Panc1 (cell line): ENCODE measurements at regions not wholly inside any gene's neighbourhood (a gene's known extent, or its start where the extent isn't known, plus 50 kb on each side); places are given as distances from the start of the nearest gene placed in this dataset.

Source experiments
- ATAC-seq: fragments of 200-7000 bp; cut with Tn5 transposase; 2 replicates; pipeline ENCODE4 v1.9.1; 2020; ENCODE audit warnings: mild to moderate bottlenecking, moderate library complexity
- BruUV-seq: library from RNA; stranded (reverse); fragments of 400-500 nt; replicated peaks from 2 replicates; lab custom pipeline; 2021; lab: Mats Ljungman, UMichigan
- CTCF ChIA-PET: fragments of 300-600 bp; sonication (Branson Sonifier 250); formaldehyde crosslinking; loops from one replicate; lab custom pipeline; 2022; ENCODE audit warnings: antibody characterized with exemption; lab: Charles Lee
- POLR2A ChIA-PET: fragments of 300-600 bp; sonication (Branson Sonifier 250); formaldehyde crosslinking; loops from one replicate; lab custom pipeline; 2022; ENCODE audit warnings: antibody characterized with exemption; lab: Charles Lee
- DNase-seq: peaks from one replicate; pipeline ENCODE4 v3.0.0-alpha.2; 2010; ENCODE audit warnings: low read depth, low spot score
- H3K27ac ChIP-seq: 2 replicates; pipeline ENCODE4 v1.5.1; 2011; ENCODE audit warnings: mild to moderate bottlenecking, low read length, inconsistent platforms
- H3K27me3 ChIP-seq: fragments of 200-500 bp; sonication (Bioruptor generic); 2 replicates; pipeline ENCODE4 v1.6.0; 2014; ENCODE audit warnings: low read length, inconsistent platforms; ENCODE audit not compliant: control insufficient read depth, insufficient read depth
- H3K36me3 ChIP-seq: fragments of 200-500 bp; sonication (Bioruptor generic); 2 replicates; pipeline ENCODE4 v1.5.1; 2014; ENCODE audit warnings: inconsistent platforms, mild to moderate bottlenecking, low read length, moderate library complexity; ENCODE audit not compliant: control insufficient read depth, insufficient read depth
- H3K4me1 ChIP-seq: 2 replicates; pipeline ENCODE4 v1.5.1; 2011; ENCODE audit warnings: inconsistent platforms, mild to moderate bottlenecking, low read length, moderate library complexity; ENCODE audit not compliant: control insufficient read depth, insufficient read depth
- H3K4me3 ChIP-seq, 2 experiments: 2 replicates each; pipeline ENCODE4 v1.5.1; 2011 to 2012; ENCODE audit warnings: low read depth in 2 of 2, low read length in 2 of 2, mild to moderate bottlenecking in 2 of 2, inconsistent platforms in 1 of 2, moderate library complexity in 1 of 2
- H3K9me3 ChIP-seq: fragments of 200-500 bp; sonication (Bioruptor generic); 2 replicates; pipeline ENCODE4 v1.5.1; 2014; ENCODE audit warnings: low read depth, mild to moderate bottlenecking, inconsistent platforms, low read length, moderate library complexity; ENCODE audit not compliant: control insufficient read depth, insufficient read depth
- POLR2AphosphoS5 ChIP-seq: IDR thresholded peaks from 2 replicates; pipeline ENCODE4 v1.6.1; 2012; ENCODE audit warnings: mild to moderate bottlenecking, low read depth, low read length, moderate library complexity
- SIN3A ChIP-seq: IDR thresholded peaks from 2 replicates; pipeline ENCODE4 v1.6.1; 2012; ENCODE audit warnings: low read depth, mild to moderate bottlenecking, low read length, moderate library complexity, borderline replicate concordance; ENCODE audit not compliant: insufficient read depth
- TCF7L2 ChIP-seq: IDR thresholded peaks from 2 replicates; pipeline ENCODE4 v1.6.1; 2011; ENCODE audit warnings: mild to moderate bottlenecking, low read depth, low read length, inconsistent platforms
- in situ Hi-C: cut with HindIII; loops from 2 replicates; pipeline ENCODE4 v1.10.0; 2016; ENCODE audit warnings: low sequenced_read_pairs, low pct_unique_long_range_greater_than_20kb
- intact Hi-C: fragments of 100-400 bp; cut with micrococcal nuclease; formaldehyde crosslinking; loops from one replicate; pipeline ENCODE4 v1.10.0; 2022; ENCODE audit not compliant: unreplicated experiment
- TF ChIP-seq, protein P1 (sequence below): fragments of 450-650 bp; IDR thresholded peaks from 2 replicates; pipeline ENCODE4 v1.5.1; 2017; ENCODE audit warnings: mild to moderate bottlenecking
- TF ChIP-seq, protein P2 (sequence below), 2 experiments: IDR thresholded peaks; 2 replicates each; pipeline ENCODE4 v1.6.1; 2011 to 2012; ENCODE audit warnings: low read depth in 2 of 2, control low read depth in 1 of 2, low read length in 1 of 2, mild to moderate bottlenecking in 1 of 2, moderate library complexity in 1 of 2; ENCODE audit not compliant: insufficient read depth in 1 of 2

DNA sequence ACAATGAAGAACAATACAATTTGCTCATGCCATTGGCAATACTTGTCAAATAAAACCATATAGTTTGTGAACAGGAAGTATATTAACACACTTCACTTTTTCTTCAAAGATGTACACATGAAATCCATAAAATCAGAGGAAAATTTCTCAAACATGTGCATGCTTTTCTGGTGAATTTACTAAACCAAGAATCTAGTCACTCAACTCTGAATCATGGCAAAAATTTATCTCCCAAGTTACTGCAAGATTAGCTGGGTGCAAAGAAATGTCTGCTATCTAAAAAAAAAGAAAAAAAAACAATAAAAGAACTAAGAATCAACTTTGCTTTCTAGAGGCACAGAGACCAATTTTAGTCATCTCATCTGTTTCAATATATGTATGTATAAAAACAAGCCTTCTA, 419.2 kb downstream of the NR4A2 start:
- no peaks in the 10 kb centered on the region for H3K4me1 ChIP-seq
- no peak overlapping the region for H3K27ac ChIP-seq
- no peak overlapping the region for H3K4me3 ChIP-seq
- H3K36me3 ChIP-seq: no peaks in the 10 kb centered on the region
- TF ChIP-seq SIN3A: no peak
- TF ChIP-seq, protein P1, sequence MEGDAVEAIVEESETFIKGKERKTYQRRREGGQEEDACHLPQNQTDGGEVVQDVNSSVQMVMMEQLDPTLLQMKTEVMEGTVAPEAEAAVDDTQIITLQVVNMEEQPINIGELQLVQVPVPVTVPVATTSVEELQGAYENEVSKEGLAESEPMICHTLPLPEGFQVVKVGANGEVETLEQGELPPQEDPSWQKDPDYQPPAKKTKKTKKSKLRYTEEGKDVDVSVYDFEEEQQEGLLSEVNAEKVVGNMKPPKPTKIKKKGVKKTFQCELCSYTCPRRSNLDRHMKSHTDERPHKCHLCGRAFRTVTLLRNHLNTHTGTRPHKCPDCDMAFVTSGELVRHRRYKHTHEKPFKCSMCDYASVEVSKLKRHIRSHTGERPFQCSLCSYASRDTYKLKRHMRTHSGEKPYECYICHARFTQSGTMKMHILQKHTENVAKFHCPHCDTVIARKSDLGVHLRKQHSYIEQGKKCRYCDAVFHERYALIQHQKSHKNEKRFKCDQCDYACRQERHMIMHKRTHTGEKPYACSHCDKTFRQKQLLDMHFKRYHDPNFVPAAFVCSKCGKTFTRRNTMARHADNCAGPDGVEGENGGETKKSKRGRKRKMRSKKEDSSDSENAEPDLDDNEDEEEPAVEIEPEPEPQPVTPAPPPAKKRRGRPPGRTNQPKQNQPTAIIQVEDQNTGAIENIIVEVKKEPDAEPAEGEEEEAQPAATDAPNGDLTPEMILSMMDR: no peak
- no TSS peak for BruUV-seq
- H3K27me3 ChIP-seq: no peaks in the 10 kb centered on the region
- in situ Hi-C loops (no loop called here), intact Hi-C loops (no loop called here)
- ChIA-PET CTCF (no interaction called here), POLR2A (no interaction called here)
- H3K9me3 ChIP-seq: no peaks in the 10 kb centered on the region
- ATAC-seq: no peak
- no peak for DNase-seq

DNA sequence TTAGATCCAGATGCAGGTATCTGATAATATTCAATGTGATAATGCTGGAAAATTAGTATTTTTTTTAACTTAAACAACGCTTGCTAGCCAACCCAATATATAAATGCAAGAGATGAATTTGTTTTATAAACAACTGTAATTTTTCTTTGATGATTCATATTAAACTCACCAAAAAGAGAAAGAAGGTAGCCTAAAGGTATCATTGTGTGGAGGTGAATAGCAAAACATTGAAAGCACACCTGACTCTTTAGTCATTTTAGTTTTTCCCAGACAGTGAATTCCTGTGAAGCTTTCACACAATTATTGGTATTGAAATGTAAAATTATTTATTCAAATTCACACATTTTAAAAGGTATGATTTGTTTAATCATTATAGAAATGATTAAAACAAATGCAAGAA, 424.0 kb downstream of the NR4A2 start:
- POLR2A ChIA-PET: no interaction called here
- CTCF ChIA-PET: no interaction called here

More for the DNA sequence above, 424.0 kb downstream of the NR4A2 start:
- in situ Hi-C loops: no loop called here
- intact Hi-C loops: no loop called here
- BruUV-seq: no TSS peak
- Histone ChIP-seq H3K9me3 (no peaks in the 10 kb centered on the region; the same call in 1 of the 2 replicates), H3K27me3 (no peaks in the 10 kb centered on the region), H3K36me3 (no peaks in the 10 kb centered on the region), H3K27ac (no peak overlapping the region), H3K4me1 (no peaks in the 10 kb centered on the region), H3K4me3 (no peak overlapping the region)
- DNase-seq (no peak), ATAC-seq (no peak)
- TF ChIP-seq, protein P2, sequence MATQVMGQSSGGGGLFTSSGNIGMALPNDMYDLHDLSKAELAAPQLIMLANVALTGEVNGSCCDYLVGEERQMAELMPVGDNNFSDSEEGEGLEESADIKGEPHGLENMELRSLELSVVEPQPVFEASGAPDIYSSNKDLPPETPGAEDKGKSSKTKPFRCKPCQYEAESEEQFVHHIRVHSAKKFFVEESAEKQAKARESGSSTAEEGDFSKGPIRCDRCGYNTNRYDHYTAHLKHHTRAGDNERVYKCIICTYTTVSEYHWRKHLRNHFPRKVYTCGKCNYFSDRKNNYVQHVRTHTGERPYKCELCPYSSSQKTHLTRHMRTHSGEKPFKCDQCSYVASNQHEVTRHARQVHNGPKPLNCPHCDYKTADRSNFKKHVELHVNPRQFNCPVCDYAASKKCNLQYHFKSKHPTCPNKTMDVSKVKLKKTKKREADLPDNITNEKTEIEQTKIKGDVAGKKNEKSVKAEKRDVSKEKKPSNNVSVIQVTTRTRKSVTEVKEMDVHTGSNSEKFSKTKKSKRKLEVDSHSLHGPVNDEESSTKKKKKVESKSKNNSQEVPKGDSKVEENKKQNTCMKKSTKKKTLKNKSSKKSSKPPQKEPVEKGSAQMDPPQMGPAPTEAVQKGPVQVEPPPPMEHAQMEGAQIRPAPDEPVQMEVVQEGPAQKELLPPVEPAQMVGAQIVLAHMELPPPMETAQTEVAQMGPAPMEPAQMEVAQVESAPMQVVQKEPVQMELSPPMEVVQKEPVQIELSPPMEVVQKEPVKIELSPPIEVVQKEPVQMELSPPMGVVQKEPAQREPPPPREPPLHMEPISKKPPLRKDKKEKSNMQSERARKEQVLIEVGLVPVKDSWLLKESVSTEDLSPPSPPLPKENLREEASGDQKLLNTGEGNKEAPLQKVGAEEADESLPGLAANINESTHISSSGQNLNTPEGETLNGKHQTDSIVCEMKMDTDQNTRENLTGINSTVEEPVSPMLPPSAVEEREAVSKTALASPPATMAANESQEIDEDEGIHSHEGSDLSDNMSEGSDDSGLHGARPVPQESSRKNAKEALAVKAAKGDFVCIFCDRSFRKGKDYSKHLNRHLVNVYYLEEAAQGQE (IDR thresholded peaks at IDR 0.05; ENCODE audit: insufficient read depth in 1 of 2, low read depth in 2 of 2, low read length in 1 of 2): no peak
- TF ChIP-seq, protein P1: no peak
- TF ChIP-seq TCF7L2 (no peak), SIN3A (no peak), POLR2AphosphoS5 (no peak)
